NCI-H1930 (cell line): ENCODE measurements at regions not wholly inside any gene's neighbourhood (a gene's known extent, or its start where the extent isn't known, plus 50 kb on each side); places are given as distances from the start of the nearest gene placed in this dataset.

ENCODE experiments used
- DNase-seq, 2 experiments: peaks; one replicate each; lab custom pipeline; 2025; lab: John Stamatoyannopoulos, UW

DNA sequence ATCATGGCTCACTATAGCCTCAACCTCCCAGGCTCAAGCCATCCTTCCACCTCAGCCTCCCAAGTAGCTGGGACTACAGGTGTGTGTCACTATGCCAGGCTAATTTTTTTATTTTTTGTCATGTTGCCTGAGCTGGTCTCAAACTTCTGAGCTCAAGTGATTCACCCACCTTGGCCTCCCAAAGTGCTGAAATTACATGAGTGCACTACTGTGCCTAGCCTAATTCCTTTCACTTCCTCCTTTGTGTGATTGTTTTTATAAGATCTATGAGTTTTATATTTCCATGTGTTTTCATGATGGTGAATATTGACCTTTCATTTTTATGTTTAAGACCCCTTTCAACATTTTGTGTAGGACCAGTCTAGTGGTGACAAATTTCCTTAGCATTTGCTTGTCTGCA lies 55.2 kb upstream of the IL12B start:
- DNase-seq, result no peak

DNA sequence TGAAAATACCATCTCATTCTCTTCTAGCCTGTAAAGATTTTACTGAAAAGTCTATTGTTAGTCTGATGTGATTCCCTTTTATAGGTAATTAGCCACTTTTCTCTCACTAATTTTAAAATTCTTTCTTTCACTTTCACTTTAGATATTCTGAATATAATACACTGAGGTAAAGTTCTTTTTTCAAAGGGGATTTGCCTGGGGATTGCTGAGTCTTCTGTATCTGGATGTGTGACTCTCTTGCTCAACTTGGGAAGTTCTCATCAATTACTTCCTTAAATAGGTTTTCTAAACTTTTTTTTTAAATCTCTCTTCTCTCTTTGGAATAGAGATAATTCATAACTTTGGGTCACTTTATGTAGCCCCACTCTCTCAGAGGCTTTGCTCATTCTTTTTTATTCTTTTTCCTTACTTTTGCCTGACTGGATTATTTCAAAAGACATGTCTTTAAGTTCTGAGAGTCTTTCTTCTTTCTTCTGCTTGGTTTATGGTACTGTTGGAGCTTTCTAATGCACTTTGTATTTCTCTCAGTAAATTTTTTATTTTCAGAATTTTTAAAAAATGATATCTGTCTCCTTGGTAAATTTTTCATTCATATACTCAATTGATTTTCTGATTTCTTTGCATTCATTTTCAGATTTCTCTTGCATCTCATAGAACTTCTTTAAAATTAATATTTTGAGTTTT lies 55.9 kb upstream of the IL12B start:
- DNase-seq, result no peak

DNA sequence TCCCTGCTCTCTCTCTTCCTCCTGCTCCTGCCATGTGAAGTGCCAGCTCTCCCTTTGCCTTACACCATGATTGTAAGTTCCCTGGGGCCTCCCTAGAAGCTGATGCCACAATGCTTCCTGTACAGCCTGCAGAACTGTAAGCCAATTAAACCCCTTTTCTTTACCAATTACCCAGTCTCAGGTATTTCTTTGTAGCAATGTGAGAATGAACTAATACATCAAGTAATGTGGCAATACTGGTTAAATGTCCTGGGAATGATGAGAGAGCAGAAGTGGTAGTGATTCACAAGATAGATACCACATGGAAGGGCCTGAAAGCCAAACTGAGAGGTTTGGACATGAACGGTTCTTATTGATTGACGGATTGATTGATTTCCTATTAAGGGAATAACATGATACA lies 62.6 kb upstream of the IL12B start:
- no peak for DNase-seq

GRCh38 chr5:159393854-159394274 lies 63.6 kb upstream of the IL12B start:
- DNase-seq, result no peak

DNA sequence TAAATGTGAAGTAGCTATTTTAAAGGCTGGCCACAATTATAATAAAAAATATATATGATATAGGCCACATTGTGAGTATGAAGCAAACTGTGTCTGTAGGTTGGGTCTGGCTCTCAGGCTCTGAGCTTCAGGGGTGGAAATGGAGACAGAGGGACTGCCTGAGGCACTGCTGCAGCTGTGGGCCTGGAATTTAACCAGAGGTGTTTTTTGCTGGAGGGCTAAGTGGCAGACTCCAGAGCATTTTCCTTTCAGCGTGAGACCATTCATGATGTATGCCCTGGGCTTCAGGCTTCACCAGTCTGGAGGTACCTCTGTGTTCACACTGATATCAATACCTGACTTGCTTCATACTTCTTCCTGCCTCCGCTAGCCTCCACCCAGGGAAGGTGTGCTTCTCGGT lies 64.9 kb upstream of the IL12B start:
- DNase-seq, result no peak

DNA sequence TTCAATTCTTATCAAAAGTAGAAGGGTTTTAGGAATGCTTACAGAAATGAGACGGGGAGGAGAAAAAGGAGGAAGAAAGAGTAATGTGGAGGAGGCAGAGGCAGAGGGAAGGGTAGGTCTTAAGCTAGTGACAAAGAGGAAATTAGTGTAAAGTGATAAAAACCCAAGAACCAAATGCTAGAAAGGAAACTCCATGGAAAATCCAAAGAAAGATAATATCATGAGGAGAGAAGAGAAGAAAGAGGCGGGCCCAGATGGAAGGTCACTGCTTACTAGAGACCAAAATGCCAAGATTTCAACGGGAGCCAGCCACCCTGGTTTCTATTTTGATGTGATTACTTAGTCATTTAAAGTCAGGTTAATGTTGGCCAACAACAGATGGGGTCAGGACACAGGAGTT lies 68.6 kb upstream of the IL12B start:
- DNase-seq, result no peak

GRCh38 chr5:159400476-159400875 lies 70.2 kb upstream of the IL12B start:
- no peak for DNase-seq

GRCh38 chr5:159402311-159402710 lies 72.0 kb upstream of the IL12B start:
- no peak for DNase-seq

DNA sequence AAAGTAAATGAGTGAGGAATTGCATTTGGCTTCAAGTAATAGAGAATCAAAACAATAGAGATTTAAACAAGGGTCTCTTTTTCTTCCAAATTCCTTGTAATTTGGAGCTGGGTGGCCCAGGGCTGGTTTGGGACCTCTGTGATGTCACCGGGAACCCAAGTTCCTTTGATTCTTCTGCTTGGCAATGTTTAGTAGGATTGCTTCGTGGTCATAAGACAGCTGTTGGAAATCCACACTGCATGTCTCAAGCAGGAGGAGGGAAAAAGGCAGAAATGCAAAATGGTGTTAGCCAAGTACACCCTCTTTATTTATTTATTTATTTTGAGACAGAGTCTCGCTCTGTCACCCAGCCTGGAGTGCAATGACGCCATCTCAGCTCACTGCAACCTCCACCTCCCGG lies 72.6 kb upstream of the IL12B start:
- DNase-seq, result no peak

DNA sequence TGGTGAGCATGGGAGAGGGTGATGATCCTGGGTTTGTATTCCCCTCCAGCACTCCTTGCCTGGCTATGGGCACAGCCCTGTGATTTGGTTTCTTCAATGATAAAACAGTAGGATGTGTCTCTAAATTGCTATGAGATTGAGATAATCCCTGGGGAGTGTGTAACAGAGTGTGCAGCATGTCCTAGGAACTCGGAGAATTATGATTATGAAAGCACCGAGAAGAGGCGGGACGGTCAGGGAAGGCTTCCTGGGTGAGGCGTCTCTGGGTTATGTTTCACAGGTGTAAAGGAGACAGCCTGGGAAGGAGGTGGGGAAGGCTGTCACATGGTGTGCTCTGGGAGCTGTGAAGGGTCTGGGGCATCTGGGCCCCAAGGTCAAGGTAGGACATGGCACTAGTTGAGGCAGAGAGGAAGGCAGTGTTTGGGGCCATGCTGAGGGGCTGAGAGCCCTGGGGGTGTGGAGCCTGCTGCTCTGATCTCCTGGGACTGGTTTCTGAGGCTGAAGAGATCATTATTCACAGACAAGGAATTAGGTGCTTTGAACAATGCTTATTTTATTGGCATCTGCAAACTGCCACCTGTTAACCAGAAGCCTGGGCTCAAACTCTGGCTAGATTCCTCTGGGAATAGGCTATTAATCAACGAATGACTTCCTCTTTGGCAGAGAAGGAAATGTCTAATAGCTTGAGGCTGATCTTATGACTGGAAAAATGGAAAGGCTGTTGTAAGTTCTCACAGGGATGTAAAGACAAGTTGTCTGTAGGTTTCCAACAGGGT lies 73.8 kb upstream of the IL12B start:
- DNase-seq, result no peak

- no peak for DNase-seq
Measured at GRCh38 chr5:159405611-159406031, 75.3 kb upstream of the IL12B start.

GRCh38 chr5:159406571-159406970 lies 76.3 kb upstream of the IL12B start:
- DNase-seq, result no peak

DNA sequence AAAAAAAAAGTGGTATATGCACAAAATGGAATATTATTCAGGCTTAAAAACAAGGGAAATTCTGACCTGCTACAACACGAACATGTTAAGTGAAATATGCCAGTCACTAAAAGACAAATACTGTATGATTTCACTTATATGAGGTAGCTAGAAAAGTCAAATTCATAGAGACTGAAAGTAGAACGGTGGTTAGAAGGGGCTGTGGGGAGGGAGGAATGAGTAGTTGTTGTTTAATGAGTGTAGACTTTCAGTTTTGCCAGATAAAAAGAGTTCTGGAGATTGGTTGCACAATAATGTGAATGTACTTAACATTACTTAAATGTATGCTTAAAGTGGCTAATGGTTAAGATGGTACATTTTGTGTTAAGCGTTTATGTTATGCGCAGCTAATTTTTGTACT lies 79.5 kb upstream of the IL12B start:
- no peak for DNase-seq

DNA sequence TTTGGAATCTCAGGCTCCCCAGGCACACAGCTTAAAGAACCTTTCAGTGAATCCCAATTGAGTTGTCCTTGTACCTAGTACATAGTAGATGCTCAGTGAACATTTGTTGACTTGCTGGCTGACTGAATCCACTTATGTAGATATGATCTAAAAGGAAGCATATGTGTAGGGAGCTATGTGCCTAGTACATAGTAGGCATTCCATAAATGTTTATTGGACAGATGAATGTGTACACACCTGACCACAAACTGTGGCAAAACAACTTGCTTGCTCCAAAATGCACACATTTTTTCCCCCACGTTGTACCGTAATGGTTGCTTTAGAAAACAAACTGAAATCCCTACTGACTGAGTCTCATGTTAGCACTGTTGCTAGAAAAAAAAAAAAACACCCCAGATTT lies 80.2 kb upstream of the IL12B start:
- DNase-seq, result no peak

DNA sequence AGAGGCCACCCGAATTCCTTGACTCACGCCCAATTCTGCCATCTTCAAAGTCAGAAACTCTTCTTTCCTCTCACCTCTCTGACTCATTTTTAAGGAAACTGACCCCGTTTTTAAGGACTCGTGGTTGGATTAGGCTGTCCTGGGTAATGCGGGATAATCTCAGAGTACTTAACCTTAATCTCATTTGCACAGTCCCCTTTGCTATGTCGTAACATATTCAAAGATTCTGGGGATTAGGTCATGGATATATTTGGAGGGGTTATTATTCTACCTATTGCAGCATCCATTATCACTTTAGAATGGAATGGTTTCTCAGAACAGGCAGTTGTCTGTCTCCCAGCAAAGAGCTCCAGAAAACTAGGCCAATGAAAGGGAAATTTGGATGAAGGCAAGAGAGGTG lies 80.8 kb upstream of the IL12B start:
- DNase-seq, result no peak

DNA sequence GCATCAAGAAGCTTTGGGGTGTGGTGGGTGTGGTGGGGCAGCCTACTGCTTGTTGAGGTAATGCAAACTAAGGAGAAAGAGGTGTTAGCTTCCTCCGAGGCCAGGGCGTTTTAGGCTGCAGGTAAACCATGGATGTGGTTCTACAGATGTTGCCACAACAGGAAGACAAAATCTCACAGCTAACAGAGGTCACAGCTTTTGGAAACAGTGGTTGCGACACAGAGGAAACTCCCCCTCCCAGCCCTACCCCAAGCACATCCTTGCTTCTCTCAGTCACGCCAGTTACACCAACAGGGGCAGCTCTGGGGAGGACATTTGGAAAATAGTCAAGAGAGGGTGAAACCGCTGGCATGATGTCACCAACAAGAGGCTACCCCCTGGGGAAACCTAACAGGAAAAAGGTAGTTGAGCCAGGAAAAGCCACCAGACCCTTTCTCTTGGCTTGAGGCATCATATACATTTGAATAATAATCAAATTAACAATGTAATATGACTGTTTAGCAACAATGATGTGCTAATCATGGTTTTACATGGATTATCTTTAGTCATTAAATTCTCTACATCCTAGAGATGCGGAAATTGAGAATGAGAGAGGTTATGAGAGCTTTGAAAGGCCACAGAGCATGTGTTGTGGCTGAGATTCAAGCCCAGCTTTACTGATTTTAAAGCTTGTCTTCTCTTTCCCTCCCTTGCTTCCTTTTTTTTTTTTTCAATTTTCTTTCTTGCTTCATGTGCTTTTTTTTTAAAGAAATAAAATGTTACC lies 82.2 kb upstream of the IL12B start:
- no peak for DNase-seq

- DNase-seq, result no peak
Measured at GRCh38 chr5:159414021-159414420, 83.7 kb upstream of the IL12B start.

DNA sequence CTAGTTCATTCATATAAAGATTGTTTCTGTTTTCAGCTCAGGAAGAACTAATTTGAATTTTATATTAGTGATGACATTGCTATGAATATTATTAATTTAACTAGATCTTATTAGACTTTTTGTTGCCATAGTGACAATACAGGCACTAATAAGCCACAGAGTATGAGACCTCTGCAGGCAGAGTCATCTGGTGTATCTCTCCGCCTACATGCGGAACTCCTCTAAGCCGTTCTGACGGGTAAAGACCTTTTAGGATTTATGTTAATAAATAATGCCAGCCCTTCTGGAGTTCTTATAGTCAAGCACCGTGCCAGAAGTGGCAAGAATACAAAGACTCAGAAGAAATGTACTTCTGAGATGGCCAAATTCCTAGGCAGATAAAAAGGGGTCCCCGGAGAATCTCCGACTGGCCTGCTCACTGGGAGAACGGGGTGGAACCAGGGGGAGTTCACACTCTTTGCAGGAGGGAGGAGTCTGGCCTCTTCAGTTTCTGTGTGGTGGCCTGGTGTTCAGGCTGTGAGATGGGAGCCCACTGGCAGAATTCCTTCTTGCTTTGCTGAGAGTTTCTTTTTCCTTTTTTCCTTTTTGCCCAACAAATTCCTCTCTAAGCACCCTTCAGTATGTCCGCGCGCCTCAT lies 85.1 kb upstream of the IL12B start:
- no peak for DNase-seq

DNA sequence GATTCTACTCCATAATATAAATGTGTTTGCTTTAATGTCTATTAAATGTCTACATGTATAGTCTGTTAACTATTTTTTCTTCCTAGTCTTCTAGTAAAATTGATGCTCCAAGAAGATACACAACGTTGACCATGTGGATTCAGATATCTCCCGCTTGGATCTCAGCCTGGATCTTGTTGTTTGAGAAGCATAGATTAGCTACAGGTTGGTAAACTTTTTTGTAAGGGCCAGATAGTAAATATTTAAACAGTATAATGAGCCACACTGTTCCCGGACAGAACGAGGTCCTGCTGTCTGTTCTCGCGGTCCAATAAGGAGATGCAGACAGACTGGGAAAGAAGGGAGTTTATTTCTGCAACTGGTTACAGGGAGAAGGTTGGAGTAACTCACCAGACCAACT lies 86.2 kb upstream of the IL12B start:
- no peak for DNase-seq

GRCh38 chr5:159417170-159417569 lies 86.9 kb upstream of the IL12B start:
- no peak for DNase-seq

DNA sequence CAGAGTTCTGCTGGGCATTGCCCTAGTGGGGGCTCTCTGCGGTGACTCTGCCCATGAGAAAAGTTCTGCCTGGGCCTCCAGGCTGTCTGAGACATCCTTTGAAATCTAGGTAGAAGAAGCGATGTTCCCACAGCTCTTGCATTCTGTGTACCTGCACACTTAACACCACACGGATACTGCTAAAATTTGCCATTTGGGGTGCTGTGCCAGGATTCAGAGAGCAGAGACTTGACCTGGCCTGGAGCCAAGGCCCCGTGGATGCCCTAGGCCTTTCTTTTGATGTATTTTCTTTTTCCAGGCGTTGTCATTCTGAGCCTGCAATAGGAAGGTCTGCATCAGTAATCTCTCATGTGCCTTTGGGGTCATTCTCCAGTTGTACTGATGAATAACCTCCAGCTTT lies 89.3 kb upstream of the IL12B start:
- DNase-seq, result no peak

DNA sequence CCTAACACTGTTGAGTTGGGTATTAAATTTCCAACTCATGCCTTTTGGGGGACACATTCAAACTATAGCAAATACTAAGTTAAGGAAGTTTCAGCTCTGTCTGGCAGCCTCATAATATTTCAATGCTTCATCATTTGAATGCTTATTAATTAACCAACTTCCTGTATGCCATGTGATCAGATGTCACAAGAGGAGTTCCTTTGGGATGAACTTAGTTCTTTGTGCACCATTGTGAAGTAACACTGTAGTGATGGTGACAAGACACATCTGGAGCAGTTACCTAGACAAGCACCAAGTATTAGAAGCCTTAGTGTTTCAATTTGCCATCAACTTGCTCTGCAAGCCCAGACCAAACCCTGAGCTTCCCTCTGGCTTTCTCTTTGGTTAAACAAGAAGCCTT lies 90.7 kb upstream of the IL12B start:
- DNase-seq, result no peak

DNA sequence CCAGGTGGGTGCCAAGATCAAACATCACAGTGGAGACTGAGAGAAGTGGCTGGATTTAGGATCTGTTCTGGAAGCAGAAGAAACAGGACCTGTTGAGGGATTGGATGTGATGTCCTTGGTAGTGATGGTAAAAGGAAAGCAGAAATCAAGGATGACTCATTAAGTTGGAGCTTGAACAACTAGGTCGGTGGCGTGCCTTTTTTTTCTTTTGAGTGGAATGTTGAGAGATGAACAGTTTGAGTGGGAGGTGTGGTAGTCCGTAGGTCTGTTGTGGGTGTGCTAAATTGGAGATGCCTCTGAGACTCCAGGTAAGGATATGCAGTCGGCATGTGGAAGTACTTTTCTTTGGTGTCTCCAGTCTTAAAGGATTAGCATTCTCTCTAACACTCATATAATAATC lies 92.1 kb upstream of the IL12B start:
- DNase-seq, result no peak
